GM12878 (cell line): ENCODE measurements at regions not wholly inside any gene's neighbourhood (a gene's known extent, or its start where the extent isn't known, plus 50 kb on each side); places are given as distances from the start of the nearest gene placed in this dataset.

Source experiments
- ATAC-seq: fragments of 200-7000 bp; cut with Tn5 transposase; 3 replicates; pipeline ENCODE4 v1.9.1; 2020; ENCODE audit warnings: mild to moderate bottlenecking, moderate library complexity
- BruUV-seq: library from RNA; stranded (reverse); fragments of 400-500 nt; replicated peaks from 2 replicates; lab custom pipeline; 2021; lab: Mats Ljungman, UMichigan
- CTCF ChIA-PET: fragments of 300-600 bp; sonication (Branson Sonifier 250); formaldehyde crosslinking; extraction: SDS; loops from one replicate; lab custom pipeline; 2021; ENCODE audit warnings: inconsistent platforms; lab: Yijun Ruan, JAX
- POLR2A ChIA-PET: fragments of 350-600 bp; formaldehyde crosslinking; extraction: SDS; loops from one replicate; lab custom pipeline; 2021; ENCODE audit warnings: inconsistent platforms; lab: Charles Lee
- RAD21 ChIA-PET: fragments of 300-600 bp; sonication (Branson Sonifier 250); formaldehyde crosslinking; loops from one replicate; lab custom pipeline; 2023; ENCODE audit warnings: antibody characterized with exemption; ENCODE audit not compliant: unreplicated experiment; lab: Charles Lee
- SMC1A ChIA-PET: fragments of 300-600 bp; sonication (Branson Sonifier 250); formaldehyde crosslinking; loops from one replicate; lab custom pipeline; 2023; ENCODE audit not compliant: unreplicated experiment, uncharacterized antibody; lab: Charles Lee
- DNase-seq: peaks from one replicate; pipeline ENCODE4 v3.0.0-alpha.2; 2011; ENCODE audit warnings: low read depth, low spot score
- FAIRE-seq: peaks from 3 replicates; lab custom pipeline; 2011; peaks lifted over from hg19 to GRCh38; lab: Jason Lieb, UNC
- H2AFZ ChIP-seq: 2 replicates; pipeline ENCODE4 v1.6.0; 2011; ENCODE audit warnings: low read depth, low read length, control low read depth; ENCODE audit not compliant: control insufficient read depth
- H3K27ac ChIP-seq: 2 replicates; pipeline ENCODE4 v1.5.1; 2011; ENCODE audit warnings: control low read depth; ENCODE audit not compliant: control insufficient read depth, insufficient read depth
- H3K27me3 ChIP-seq, 2 experiments: replicated peaks in 1 of 2; 2 replicates each; pipeline versions ENCODE4 v1.6.0 to v1.6.1; 2011; ENCODE audit warnings: low read length in 1 of 2; ENCODE audit not compliant: control insufficient read depth in 2 of 2, insufficient read depth in 2 of 2
- H3K36me3 ChIP-seq, 2 experiments: 2 replicates each; pipeline ENCODE4 v1.5.1; 2011; ENCODE audit warnings: low read length in 1 of 2; ENCODE audit not compliant: control insufficient read depth in 2 of 2, insufficient read depth in 2 of 2
- H3K4me1 ChIP-seq: 2 replicates; pipeline ENCODE4 v1.6.1; 2011; ENCODE audit warnings: mild to moderate bottlenecking, low read length, moderate library complexity, mixed read lengths; ENCODE audit not compliant: control insufficient read depth, insufficient read depth
- H3K4me2 ChIP-seq: 2 replicates; pipeline ENCODE4 v1.6.0; 2011; ENCODE audit warnings: control low read depth; ENCODE audit not compliant: control insufficient read depth, insufficient read depth
- H3K4me3 ChIP-seq: fragments of 200-600 bp; sonication (generic); 2 replicates; pipeline ENCODE4 v1.5.1; 2016
- H3K79me2 ChIP-seq: 2 replicates; pipeline ENCODE4 v1.6.0; 2011; ENCODE audit warnings: low read length; ENCODE audit not compliant: control insufficient read depth, insufficient read depth
- H3K9ac ChIP-seq: 2 replicates; pipeline ENCODE4 v1.8.0; 2011; ENCODE audit warnings: low read length, control low read depth, mixed read lengths; ENCODE audit not compliant: control insufficient read depth, insufficient read depth
- H3K9me3 ChIP-seq: replicated peaks from 3 replicates; pipeline ENCODE4 v1.5.1; 2011; ENCODE audit warnings: mild to moderate bottlenecking, low read length; ENCODE audit not compliant: control insufficient read depth, insufficient read depth
- H4K20me1 ChIP-seq: 2 replicates; pipeline ENCODE4 v1.6.0; 2011; ENCODE audit not compliant: control insufficient read depth, insufficient read depth
- CBFB ChIP-seq: IDR thresholded peaks from 2 replicates; pipeline ENCODE4 v1.6.1; 2016; ENCODE audit warnings: antibody characterized with exemption, low read depth
- CREM ChIP-seq: IDR thresholded peaks from 2 replicates; pipeline ENCODE4 v1.6.1; 2014; ENCODE audit warnings: antibody characterized with exemption, low read depth
- ELK1 ChIP-seq: IDR thresholded peaks from 2 replicates; pipeline ENCODE4 v1.6.1; 2012; ENCODE audit warnings: low read depth, low read length, improper control_type of control experiment
- NR2C2 ChIP-seq: IDR thresholded peaks from 2 replicates; pipeline ENCODE4 v1.6.1; 2011; ENCODE audit warnings: borderline replicate concordance, low read depth; ENCODE audit not compliant: control insufficient read depth, insufficient read length
- TCF3 ChIP-seq: IDR thresholded peaks from 2 replicates; pipeline ENCODE4 v1.6.1; 2012; ENCODE audit warnings: low read depth, mild to moderate bottlenecking, low read length, borderline replicate concordance; ENCODE audit not compliant: insufficient read depth
- YY1 ChIP-seq: IDR thresholded peaks from 2 replicates; pipeline ENCODE4 v1.6.1; 2011; ENCODE audit warnings: low read depth, mild to moderate bottlenecking, low read length
- ZNF217 ChIP-seq: fragments of 450-650 bp; IDR thresholded peaks from 2 replicates; pipeline ENCODE4 v1.6.1; 2017; ENCODE audit warnings: antibody characterized with exemption, mild to moderate bottlenecking
- ZSCAN29 ChIP-seq: fragments of 450-650 bp; IDR thresholded peaks from 2 replicates; pipeline ENCODE4 v1.6.1; 2017; ENCODE audit warnings: mild to moderate bottlenecking, moderate library complexity
- WGBS: methylation state at CpG from one replicate; pipeline ENCODE4 v1.1.6; 2016; ENCODE audit warnings: low lambda C conversion rate; ENCODE audit not compliant: insufficient replicate concordance, insufficient coverage; ENCODE audit errors: missing lambda C conversion rate; 5-methylcytosine and 5-hydroxymethylcytosine counted together
- in situ Hi-C: fragments of 300-500 bp; cut with MboI; formaldehyde crosslinking; loops from 9 replicates; pipeline ENCODE4 v1.14.3; 2018; ENCODE audit warnings: mixed read lengths
- intact Hi-C: fragments of 100-400 bp; cut with micrococcal nuclease; formaldehyde crosslinking; loops from one replicate; pipeline ENCODE4 v1.14.2; 2022; ENCODE audit not compliant: unreplicated experiment
- TF ChIP-seq, protein P1 (sequence below): fragments of 450-650 bp; IDR thresholded peaks from 2 replicates; pipeline ENCODE4 v1.6.1; 2016; ENCODE audit warnings: mild to moderate bottlenecking

DNA sequence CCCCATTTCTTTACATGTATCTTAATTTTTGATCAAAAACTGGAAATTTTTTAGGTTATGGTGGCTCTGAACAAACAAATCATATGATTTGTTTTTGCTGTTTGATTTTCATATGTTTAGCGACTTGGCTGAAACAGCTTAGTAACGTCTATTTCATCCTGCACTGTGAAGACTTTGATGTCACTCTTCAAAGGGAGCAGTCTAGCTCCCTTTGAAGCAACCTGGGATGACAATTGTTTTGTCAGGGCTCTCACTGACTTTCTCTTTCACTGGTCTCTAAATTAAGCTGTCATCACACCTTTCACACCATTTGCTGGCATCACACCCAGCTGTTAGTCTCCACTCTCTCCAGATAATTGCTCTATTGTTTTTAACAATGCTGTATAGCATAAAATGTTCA, 896.9 kb downstream of the IGSF11 start:
- Histone ChIP-seq H3K4me1 (no peaks in the 10 kb centered on the region), H3K9ac (no peak overlapping the region), H2AFZ (no peak overlapping the region), H4K20me1 (no peaks in the 10 kb centered on the region), H3K27ac (no peak overlapping the region), H3K9me3 (no peaks in the 10 kb centered on the region), H3K4me2 (no peak overlapping the region), H3K79me2 (no peaks in the 10 kb centered on the region), H3K36me3 (no peaks in the 10 kb centered on the region), H3K27me3 (no peaks in the 10 kb centered on the region), H3K4me3 (no peak overlapping the region)
- BruUV-seq = no TSS peak
- FAIRE-seq = no peak
- SMC1A ChIA-PET = no interaction called here
- in situ Hi-C loops (no loop called here), intact Hi-C loops (no loop called here)
- ATAC-seq = no peak
- no peak for DNase-seq
- RAD21 ChIA-PET = no interaction called here
- WGBS = 18% methylated on average over 2 of the region's 2 CpGs
- CTCF ChIA-PET = no interaction called here
- no peak for TF ChIP-seq NR2C2
- TF ChIP-seq CREM = no peak
- no peak for TF ChIP-seq ZSCAN29
- no peak for TF ChIP-seq ELK1
- TF ChIP-seq ZNF217 = no peak
- no peak for TF ChIP-seq TCF3
- TF ChIP-seq YY1 = no peak
- TF ChIP-seq CBFB = no peak
- TF ChIP-seq, protein P1, sequence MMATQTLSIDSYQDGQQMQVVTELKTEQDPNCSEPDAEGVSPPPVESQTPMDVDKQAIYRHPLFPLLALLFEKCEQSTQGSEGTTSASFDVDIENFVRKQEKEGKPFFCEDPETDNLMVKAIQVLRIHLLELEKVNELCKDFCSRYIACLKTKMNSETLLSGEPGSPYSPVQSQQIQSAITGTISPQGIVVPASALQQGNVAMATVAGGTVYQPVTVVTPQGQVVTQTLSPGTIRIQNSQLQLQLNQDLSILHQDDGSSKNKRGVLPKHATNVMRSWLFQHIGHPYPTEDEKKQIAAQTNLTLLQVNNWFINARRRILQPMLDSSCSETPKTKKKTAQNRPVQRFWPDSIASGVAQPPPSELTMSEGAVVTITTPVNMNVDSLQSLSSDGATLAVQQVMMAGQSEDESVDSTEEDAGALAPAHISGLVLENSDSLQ = no peak
- POLR2A ChIA-PET = no interaction called here
